HG02943 (cell line): ENCODE measurements at regions not wholly inside any gene's neighbourhood (a gene's known extent, or its start where the extent isn't known, plus 50 kb on each side); places are given as distances from the start of the nearest gene placed in this dataset.

ENCODE experiments used
- ATAC-seq: cut with Tn5 transposase; IDR thresholded peaks from one replicate; pipeline ENCODE4 v1.9.1; 2021; ENCODE audit warnings: mild to moderate bottlenecking, low read depth, moderate library complexity; ENCODE audit not compliant: unreplicated experiment

- ATAC-seq: no peak
Measured at GRCh38 chr4:44046491-44046890, 402.1 kb downstream of the KCTD8 start.

GRCh38 chr4:44056721-44057151 lies 391.9 kb downstream of the KCTD8 start:
- no peak for ATAC-seq

GRCh38 chr4:44070843-44071242 lies 377.8 kb downstream of the KCTD8 start:
- ATAC-seq: no peak

DNA sequence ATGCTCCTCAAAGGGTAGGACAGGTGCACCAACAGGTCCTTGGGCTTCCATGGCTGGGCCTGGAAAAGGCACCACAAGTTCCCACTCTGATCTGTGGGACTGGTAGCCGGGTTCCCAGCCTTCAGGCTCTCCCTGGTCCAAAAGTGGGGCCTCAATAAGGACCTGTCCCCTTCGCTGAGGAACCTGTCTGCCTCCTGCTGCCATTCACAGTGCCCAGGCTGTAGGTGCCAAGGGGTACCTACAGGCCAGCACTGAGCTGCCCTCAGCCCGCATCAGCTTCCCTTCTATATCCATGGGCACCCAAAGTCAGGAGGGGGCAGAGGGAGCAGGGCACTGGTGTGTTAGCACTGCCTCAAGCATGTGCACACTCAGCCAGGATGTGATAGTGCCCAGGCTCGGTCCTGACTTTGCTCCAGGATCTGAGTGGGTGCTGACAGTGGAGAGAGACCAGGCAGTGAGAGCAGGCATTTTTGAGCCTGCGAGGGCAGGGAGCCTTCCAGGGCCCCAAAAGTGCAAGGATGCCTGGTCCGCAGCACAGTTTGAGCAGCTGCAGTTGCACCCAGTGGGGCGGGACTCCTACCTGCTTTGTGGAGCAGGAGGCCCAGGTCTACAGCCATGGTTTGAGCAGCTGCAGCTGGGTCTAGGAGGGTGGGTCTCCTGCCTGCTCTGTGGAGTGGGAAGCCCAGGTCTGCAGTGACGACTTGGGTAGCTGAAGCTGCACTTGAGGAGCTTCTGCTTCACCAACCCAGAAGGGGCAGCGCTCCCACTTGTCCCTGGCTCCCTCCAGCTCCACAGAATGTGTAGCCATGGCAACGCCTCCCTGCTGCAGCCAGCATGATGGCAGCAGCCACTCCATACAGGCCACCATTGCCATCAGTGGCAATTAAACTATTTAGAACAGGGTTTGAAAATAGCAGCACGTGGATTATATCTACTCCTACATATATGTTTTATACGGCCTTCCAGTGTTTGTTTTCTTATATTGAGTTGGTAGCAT lies 376.4 kb downstream of the KCTD8 start:
- ATAC-seq: no peak

DNA sequence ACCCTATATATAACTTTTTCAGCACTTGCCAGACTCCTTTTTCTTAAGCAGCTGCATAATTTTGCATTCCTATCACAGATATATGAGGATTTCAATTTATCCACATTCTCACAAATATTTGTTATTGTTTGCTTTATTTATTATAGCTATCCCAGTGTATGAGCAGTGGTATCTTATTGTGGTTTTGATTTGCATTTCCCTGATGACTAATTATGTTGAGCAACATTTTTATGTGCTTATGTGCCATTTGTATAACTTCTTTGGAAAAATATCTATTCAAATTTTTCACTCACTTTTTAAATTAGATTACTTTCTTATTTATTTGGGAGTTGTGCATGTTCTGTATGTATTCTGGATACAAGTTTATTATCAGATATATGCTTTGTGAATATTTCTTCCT lies 361.9 kb downstream of the KCTD8 start:
- ATAC-seq: no peak

GRCh38 chr4:44093390-44093789 lies 355.2 kb downstream of the KCTD8 start:
- ATAC-seq: no peak

DNA sequence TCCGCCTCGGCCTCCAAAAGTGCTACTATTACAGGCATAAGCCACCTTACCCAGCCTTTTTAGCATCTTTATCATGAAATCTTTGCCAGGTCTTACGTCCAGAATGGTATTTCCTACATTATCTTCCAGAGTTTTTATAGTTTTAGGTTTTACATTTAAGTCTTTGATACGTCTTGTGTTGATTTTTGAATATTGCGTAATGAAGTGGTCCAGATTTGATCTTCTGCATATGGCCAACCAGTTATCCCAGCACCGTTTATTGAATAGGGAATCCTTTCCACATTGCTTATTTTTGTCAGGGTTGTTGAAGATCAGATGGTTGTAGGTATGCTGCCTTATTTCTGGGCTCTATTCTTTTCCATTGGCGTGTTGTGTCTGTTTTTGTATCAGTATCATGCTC lies 349.6 kb downstream of the KCTD8 start:
- no peak for ATAC-seq

DNA sequence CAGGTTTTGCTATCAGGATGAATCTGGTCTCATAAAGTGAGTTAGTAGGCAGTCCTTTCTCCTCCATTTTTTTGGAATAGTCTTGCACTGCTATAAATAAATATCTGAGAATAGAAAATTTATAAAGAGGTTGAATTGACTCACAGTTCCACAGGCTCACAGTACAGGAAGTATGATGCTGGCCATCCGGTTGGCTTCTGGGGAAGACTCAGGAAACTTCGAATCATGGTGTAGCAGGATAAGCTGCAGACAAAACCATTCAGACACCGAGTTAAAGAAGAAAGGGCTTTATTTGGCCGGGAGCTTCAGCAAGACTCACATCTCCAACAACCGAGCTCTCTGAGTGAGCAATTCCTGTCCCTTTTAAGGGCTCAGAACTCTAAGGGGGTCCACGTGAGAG lies 348.2 kb downstream of the KCTD8 start:
- no peak for ATAC-seq

DNA sequence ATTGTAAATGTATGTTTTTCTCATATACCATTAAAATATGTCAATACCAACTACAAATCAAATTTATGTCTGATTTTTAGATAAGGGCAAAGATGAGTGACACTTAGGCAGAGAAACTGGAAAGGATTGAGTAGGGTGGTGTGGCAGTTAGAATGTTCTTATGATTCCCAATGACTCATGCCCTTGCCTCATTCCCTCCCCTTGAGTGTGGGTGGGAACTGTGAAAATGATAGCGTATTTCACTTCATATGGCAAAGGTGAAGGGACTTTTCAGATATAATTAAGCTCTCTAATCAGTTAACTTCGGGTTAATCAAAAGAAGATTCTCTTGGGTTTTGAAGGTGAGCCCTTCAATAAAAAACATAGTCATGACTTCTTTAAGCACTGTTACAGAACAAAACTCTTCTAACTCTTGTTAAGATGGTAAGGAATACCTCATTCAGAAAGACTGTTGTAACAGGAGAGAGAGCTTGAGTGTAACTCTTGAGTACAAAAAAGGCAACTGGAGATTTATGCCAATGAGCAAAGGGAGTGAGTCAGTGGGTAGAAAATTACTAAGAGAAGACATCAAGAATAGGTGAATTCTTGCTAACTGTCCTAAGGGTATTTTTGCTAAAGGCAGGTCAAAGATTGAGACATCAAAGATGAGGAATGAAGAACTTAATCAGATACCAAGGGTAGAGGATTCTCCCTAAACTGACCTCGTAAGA lies 329.5 kb downstream of the KCTD8 start:
- ATAC-seq: no peak

DNA sequence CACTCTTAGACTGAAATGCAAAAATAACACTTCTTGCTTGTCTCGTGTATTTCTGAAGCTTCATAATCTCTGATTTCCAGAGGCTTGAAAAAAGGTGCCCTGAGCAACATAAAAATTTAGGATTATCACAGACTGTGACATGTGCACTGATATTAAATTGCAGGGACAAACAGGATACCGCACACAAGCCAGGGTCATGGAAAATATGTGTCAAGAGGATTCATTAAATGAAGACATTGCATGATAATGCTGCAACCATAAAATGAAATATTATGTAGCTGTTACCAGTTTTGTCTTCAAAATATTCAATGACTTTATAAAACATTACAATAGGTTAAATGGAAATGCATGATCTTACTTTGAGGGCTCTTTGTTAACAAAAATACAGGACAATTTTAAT lies 328.0 kb downstream of the KCTD8 start:
- ATAC-seq: no peak

DNA sequence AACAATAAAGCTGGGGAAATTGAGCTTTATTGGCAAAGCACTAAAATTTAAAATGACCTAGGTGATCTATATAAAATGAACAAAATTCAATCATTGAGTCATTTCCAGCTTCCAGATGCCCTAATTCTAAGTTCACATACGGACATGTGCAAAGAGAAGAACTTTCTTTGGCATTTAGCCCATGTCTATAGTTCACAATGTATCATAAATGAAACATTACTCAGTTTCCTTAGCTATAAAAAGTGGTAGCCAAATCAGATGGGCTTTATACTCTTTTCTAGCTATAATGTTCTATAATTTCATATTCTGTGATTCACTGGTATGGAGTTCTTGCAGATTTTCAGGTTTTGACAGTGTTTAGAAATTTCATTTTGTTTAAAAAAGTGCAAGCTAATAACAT lies 327.4 kb downstream of the KCTD8 start:
- no peak for ATAC-seq
